ENCODE measurements at regions not wholly inside any gene's neighbourhood (a gene's known extent, or its start where the extent isn't known, plus 50 kb on each side); places are given as distances from the start of the nearest gene placed in this dataset.
"Not testable (repeated sequence)": the region's sequence is repeated elsewhere in the genome, so short reads cannot be mapped to it uniquely, and the experiment has no call there.

DNA sequence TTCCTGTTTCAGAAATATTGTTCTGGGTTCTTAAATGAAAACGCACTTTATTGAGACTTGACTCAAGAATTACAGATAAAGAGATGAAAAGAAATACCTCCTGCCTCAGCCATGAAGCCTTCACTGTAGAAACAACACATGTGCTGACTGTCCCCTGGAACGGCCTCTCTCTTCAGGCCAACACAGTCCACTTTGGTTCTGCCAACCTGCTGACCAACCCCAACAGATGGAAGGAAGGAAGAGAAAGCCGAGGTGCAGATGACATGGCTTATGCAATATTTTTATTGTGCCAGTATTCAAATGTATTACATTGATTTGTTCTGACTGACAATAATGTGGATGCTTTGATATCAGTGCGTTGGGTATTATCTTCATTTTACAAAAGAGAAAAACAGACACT is 171.0 kb downstream of the CPEB2 start:
- no peak overlapping the region for H3K4me3 Mint-ChIP-seq (ENCODE audit: unreplicated experiment)
- H3K27ac Mint-ChIP-seq (ENCODE audit: unreplicated experiment) = no peak overlapping the region
- Histone ChIP-seq H3K27me3 (ENCODE audit: insufficient read depth, low read length) (no peaks in the 10 kb centered on the region), H3K79me2 (ENCODE audit: insufficient read depth, low read length) (no peaks in the 10 kb centered on the region), H3K9ac (ENCODE audit: low read length) (no peak overlapping the region), H3K4me3 (ENCODE audit: insufficient read depth, low read depth, low read length) (no peak overlapping the region), H3K36me3 (ENCODE audit: insufficient read depth, low read length) (no peaks in the 10 kb centered on the region), H4K20me1 (ENCODE audit: insufficient read depth, low read length) (no peaks in the 10 kb centered on the region), H3K27ac (ENCODE audit: low read depth, low read length) (no peak overlapping the region), H3K4me1 (ENCODE audit: insufficient read depth, low read length) (no peaks in the 10 kb centered on the region), H3K4me2 (ENCODE audit: low read length) (no peak overlapping the region), H3K9me3 (ENCODE audit: insufficient read depth, low read depth, low read length) (peaks cover 8% of the 10 kb centered on the region), H2AFZ (ENCODE audit: low read depth, low read length) (no peak overlapping the region)
- H3K9me3 Mint-ChIP-seq (ENCODE audit: unreplicated experiment) = peaks cover 8% of the 10 kb centered on the region
- no peaks in the 10 kb centered on the region for H3K36me3 Mint-ChIP-seq (ENCODE audit: low read depth, unreplicated experiment)
- H3K4me1 Mint-ChIP-seq (ENCODE audit: low read depth, unreplicated experiment) = no peaks in the 10 kb centered on the region
- no peaks in the 10 kb centered on the region for H3K27me3 Mint-ChIP-seq (ENCODE audit: low read depth, unreplicated experiment)
- DNase-seq (ENCODE audit: low read depth) (no peak), FAIRE-seq (peak; percentile 13)
- TF ChIP-seq CTCF (IDR thresholded peaks at IDR 0.05; ENCODE audit: insufficient read depth, low read depth, low read length) (no peak), EZH2 (IDR thresholded peaks at IDR 0.05; ENCODE audit: insufficient read depth, low read length) (no peak)

- H3K79me2 ChIP-seq (ENCODE audit: insufficient read depth, low read length); H3K9me3 Mint-ChIP-seq (ENCODE audit: unreplicated experiment); H3K4me3 Mint-ChIP-seq (ENCODE audit: unreplicated experiment); H3K27me3 Mint-ChIP-seq (ENCODE audit: low read depth, unreplicated experiment); H4K20me1 ChIP-seq (ENCODE audit: insufficient read depth, low read length); H3K9ac ChIP-seq (ENCODE audit: low read length); H3K27ac Mint-ChIP-seq (ENCODE audit: unreplicated experiment); H2AFZ ChIP-seq (ENCODE audit: low read depth, low read length); H3K27me3 ChIP-seq (ENCODE audit: insufficient read depth, low read length); H3K36me3 ChIP-seq (ENCODE audit: insufficient read depth, low read length); H3K4me3 ChIP-seq (ENCODE audit: insufficient read depth, low read depth, low read length); FAIRE-seq; H3K4me1 Mint-ChIP-seq (ENCODE audit: low read depth, unreplicated experiment); H3K9me3 ChIP-seq (ENCODE audit: insufficient read depth, low read depth, low read length); H3K4me1 ChIP-seq (ENCODE audit: insufficient read depth, low read length); H3K4me2 ChIP-seq (ENCODE audit: low read length); H3K36me3 Mint-ChIP-seq (ENCODE audit: low read depth, unreplicated experiment); H3K27ac ChIP-seq (ENCODE audit: low read depth, low read length); DNase-seq (ENCODE audit: low read depth): not testable (repeated sequence)
Measured at GRCh38 chr4:15174168-15174567, 171.9 kb downstream of the CPEB2 start.

DNA sequence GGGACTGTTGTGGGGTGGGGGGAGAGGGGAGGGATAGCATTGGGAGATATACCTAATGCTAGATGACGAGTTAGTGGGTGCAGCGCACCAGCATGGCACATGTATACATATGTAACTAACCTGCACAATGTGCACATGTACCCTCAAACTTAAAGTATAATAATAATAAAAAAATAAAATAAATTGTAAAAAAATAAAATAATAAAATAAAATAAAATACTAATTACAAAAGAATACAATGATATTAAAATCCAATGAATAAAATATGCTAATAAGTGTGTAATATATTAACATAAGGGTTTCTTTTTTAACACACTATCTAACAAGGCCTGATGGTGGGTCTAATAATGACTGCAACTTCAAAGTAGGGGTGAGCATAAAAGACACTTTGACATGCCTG is 177.6 kb downstream of the CPEB2 start:
- not testable (repeated sequence) for H2AFZ ChIP-seq (ENCODE audit: low read depth, low read length); H4K20me1 ChIP-seq (ENCODE audit: insufficient read depth, low read length); H3K36me3 Mint-ChIP-seq (ENCODE audit: low read depth, unreplicated experiment); H3K4me3 Mint-ChIP-seq (ENCODE audit: unreplicated experiment); H3K9ac ChIP-seq (ENCODE audit: low read length); H3K27ac Mint-ChIP-seq (ENCODE audit: unreplicated experiment); H3K9me3 Mint-ChIP-seq (ENCODE audit: unreplicated experiment); H3K4me2 ChIP-seq (ENCODE audit: low read length); DNase-seq (ENCODE audit: low read depth); H3K27me3 Mint-ChIP-seq (ENCODE audit: low read depth, unreplicated experiment); H3K27me3 ChIP-seq (ENCODE audit: insufficient read depth, low read length); H3K4me3 ChIP-seq (ENCODE audit: insufficient read depth, low read depth, low read length); H3K27ac ChIP-seq (ENCODE audit: low read depth, low read length); FAIRE-seq; H3K9me3 ChIP-seq (ENCODE audit: insufficient read depth, low read depth, low read length); H3K36me3 ChIP-seq (ENCODE audit: insufficient read depth, low read length); H3K79me2 ChIP-seq (ENCODE audit: insufficient read depth, low read length)
- H3K4me1 Mint-ChIP-seq (ENCODE audit: low read depth, unreplicated experiment) = peaks cover 16% of the 10 kb centered on the region
- peaks cover 10% of the 10 kb centered on the region for H3K4me1 ChIP-seq (ENCODE audit: insufficient read depth, low read length)

All from astrocyte (in vitro differentiated cells and primary cell).